Mesodermal cell (in vitro differentiated cells): ENCODE measurements at regions not wholly inside any gene's neighbourhood (a gene's known extent, or its start where the extent isn't known, plus 50 kb on each side); places are given as distances from the start of the nearest gene placed in this dataset.

Experiments
- H3K27ac ChIP-seq: 2 replicates; pipeline ENCODE4 v1.7.0; 2013; ENCODE audit warnings: mild to moderate bottlenecking, low read depth, low read length, moderate library complexity; ENCODE audit not compliant: severe bottlenecking
- H3K36me3 ChIP-seq: 2 replicates; pipeline ENCODE4 v1.7.1; 2013; ENCODE audit warnings: mild to moderate bottlenecking, low read length, moderate library complexity; ENCODE audit not compliant: control insufficient read depth, insufficient read depth
- H3K4me1 ChIP-seq: one replicate; pipeline ENCODE4 v1.7.1; 2013; ENCODE audit warnings: mild to moderate bottlenecking, low read length; ENCODE audit not compliant: insufficient read depth, control insufficient read depth, poor library complexity, severe bottlenecking
- H3K4me3 ChIP-seq: 2 replicates; pipeline ENCODE4 v1.7.0; 2013; ENCODE audit warnings: low read length, control low read depth, mild to moderate bottlenecking; ENCODE audit not compliant: insufficient read depth, poor library complexity, severe bottlenecking; ENCODE audit errors: extremely low read depth
- H3K9me3 ChIP-seq: 2 replicates; pipeline ENCODE4 v1.7.1; 2013; ENCODE audit warnings: mild to moderate bottlenecking, low read length, moderate library complexity; ENCODE audit not compliant: control insufficient read depth
- WGBS, 2 experiments: methylation state at CpG; one replicate each; pipeline ENCODE4 v1.1.5; 2013; ENCODE audit warnings: missing lambda C conversion rate in 2 of 2; ENCODE audit not compliant: insufficient coverage in 2 of 2; 5-methylcytosine and 5-hydroxymethylcytosine counted together

- Histone ChIP-seq H3K4me3 (no peak overlapping the region), H3K4me1 (no peaks in the 10 kb centered on the region), H3K27ac (no peak overlapping the region), H3K9me3 (no peaks in the 10 kb centered on the region), H3K36me3 (no peaks in the 10 kb centered on the region)
- WGBS, 2 experiments: 88 to 100% methylated on average over 2 to 6 of the region's 12 CpGs
These were observed 410.0 kb upstream of the RNF32 start for GRCh38 chr7:156230576-156230975.

DNA sequence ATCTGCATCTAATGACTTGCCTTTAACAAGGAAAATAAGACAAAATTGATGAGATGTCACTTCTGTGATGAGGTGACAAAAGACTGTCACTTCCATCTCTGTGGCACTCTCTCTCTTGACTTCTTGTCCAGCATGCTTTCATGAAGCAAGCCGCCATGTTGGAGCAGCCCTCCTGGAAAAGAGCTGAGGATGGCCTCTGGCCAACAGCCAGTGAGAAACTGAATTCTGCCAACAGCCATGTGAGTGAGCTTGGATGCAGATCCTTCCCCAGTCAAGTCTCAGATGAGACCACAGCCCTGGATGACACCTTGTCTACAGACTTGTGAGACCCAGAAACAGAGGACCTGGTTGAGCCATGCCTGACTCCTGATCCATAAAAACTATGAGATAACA lies 412.6 kb upstream of the SHH start:
- WGBS, 2 experiments: 86% methylated on average over 1 of the region's 1 CpG; no CpG with 5 or more reads in 1 of the 2 experiments
- Histone ChIP-seq H3K36me3 (no peaks in the 10 kb centered on the region), H3K27ac (no peak overlapping the region), H3K9me3 (no peaks in the 10 kb centered on the region), H3K4me3 (no peak overlapping the region), H3K4me1 (no peaks in the 10 kb centered on the region)

GRCh38 chr7:156223935-156224832 lies 411.9 kb upstream of the SHH start:
- Histone ChIP-seq H3K9me3 (no peaks in the 10 kb centered on the region), H3K36me3 (no peaks in the 10 kb centered on the region), H3K27ac (no peak overlapping the region), H3K4me3 (no peak overlapping the region), H3K4me1 (no peaks in the 10 kb centered on the region)
- WGBS, 2 experiments: 66 to 85% methylated on average over 7 to 9 of the region's 10 CpGs

- Histone ChIP-seq H3K36me3 (no peaks in the 10 kb centered on the region), H3K4me1 (no peaks in the 10 kb centered on the region), H3K27ac (no peak overlapping the region), H3K4me3 (no peak overlapping the region), H3K9me3 (no peaks in the 10 kb centered on the region)
- WGBS, 2 experiments: 88 to 92% methylated on average over 7 of the region's 7 CpGs
These were observed 410.3 kb upstream of the SHH start for GRCh38 chr7:156222611-156223010.

GRCh38 chr7:156222151-156222550 lies 409.9 kb upstream of the SHH start:
- Histone ChIP-seq H3K36me3 (no peaks in the 10 kb centered on the region), H3K27ac (no peak overlapping the region), H3K4me3 (no peak overlapping the region), H3K9me3 (no peaks in the 10 kb centered on the region), H3K4me1 (no peaks in the 10 kb centered on the region)
- WGBS, 2 experiments: 84 to 93% methylated on average over 3 to 4 of the region's 4 CpGs

DNA sequence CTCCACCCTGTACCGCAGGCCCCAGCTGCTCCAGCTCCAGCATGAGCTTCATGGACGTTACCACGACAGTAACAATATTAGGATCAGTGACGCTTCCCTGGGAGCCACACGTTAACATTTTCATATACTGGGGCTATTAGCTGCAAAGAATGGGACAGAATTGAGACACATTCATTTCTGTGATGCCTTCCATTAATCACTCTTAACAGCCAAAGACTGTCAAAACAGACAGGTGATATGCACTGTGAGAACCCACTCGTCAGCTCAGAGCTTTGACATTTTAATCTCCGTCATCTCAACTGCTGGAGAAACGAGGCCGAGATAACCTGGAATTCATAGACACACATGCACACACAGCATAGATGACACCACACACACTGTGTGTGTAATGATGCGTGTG lies 408.4 kb upstream of the SHH start:
- whole genome bisulfite sequencing, 2 experiments: 87 to 90% methylated on average over 5 to 8 of the region's 10 CpGs
- Histone ChIP-seq H3K4me3 (no peak overlapping the region), H3K36me3 (no peaks in the 10 kb centered on the region), H3K27ac (no peak overlapping the region), H3K4me1 (no peaks in the 10 kb centered on the region), H3K9me3 (no peaks in the 10 kb centered on the region)

DNA sequence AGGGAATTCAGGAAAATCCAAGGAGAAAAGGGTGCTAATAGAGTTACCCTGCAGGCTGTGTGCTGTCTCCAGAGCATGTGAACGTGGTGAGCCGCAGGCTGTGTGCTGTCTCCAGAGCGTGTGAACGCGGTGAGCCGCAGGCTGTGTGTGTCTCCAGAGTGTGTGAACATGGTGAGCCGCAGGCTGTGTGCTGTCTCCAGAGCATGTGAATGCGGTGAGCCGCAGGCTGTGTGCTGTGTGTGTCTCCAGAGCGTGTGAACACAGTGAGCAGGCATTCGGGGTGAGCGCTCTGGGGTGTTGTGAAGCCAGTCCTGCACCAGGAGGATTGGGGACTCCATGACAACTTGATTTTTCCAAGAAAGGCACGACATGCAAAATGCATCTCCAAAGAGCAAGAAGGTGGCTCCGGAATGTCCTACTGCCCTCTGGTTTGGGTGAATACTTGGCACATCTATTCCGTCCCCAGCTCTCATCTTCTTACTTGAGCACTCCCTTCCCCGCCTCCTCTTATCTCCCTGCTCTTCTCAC lies 407.9 kb upstream of the SHH start:
- no peaks in the 10 kb centered on the region for H3K9me3 ChIP-seq
- no peak overlapping the region for H3K4me3 ChIP-seq
- no peaks in the 10 kb centered on the region for H3K36me3 ChIP-seq
- H3K4me1 ChIP-seq: no peaks in the 10 kb centered on the region
- H3K27ac ChIP-seq: no peak overlapping the region
- WGBS, 2 experiments: 87 to 91% methylated on average over 15 to 16 of the region's 16 CpGs

GRCh38 chr7:156219307-156220077 lies 407.2 kb upstream of the SHH start:
- no peak overlapping the region for H3K4me3 ChIP-seq
- H3K27ac ChIP-seq: no peak overlapping the region
- WGBS, 2 experiments: 89 to 95% methylated on average over 16 to 17 of the region's 18 CpGs
- H3K4me1 ChIP-seq: no peaks in the 10 kb centered on the region
- H3K36me3 ChIP-seq: no peaks in the 10 kb centered on the region
- no peaks in the 10 kb centered on the region for H3K9me3 ChIP-seq

DNA sequence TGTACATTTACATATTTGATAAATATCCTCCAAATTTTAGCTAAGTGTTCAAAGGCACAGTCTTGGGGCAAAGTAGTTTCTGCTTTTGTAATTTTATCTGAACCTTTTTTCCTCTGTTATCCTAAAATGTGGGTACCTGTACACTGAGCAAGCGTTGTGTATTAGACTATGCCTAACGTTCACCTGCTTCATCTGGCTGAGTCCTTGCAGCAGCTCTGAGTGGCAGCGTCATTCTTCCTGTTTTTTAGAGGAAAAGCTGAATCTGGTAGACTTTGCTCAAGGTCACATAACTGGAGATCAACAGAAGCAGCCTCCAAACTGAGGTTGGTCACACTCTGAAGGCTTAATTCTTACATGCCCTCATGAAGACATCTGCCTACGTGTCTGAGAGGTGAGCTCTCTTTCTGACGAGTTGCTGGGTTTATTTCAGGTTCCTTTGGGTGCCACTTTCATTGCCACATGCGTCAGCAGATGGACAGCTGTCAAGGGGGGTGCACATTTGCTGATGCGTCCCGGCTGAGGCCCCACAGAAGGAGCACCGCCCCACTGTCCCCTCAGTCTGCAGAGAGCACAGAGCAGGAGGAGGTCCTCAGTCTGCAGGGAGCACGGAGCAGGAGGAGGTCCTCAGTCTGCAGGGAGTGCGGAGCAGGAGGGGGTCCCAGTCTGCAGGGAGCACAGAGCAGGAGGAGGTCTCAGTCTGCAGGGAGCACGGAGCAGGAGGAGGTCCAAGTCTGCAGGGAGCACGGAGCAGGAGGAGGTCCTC lies 406.5 kb upstream of the SHH start:
- 72 to 75% methylated on average over 11 to 13 of the region's 13 CpGs for WGBS, 2 experiments
- H3K36me3 ChIP-seq: no peaks in the 10 kb centered on the region
- H3K4me3 ChIP-seq: no peak overlapping the region
- no peaks in the 10 kb centered on the region for H3K9me3 ChIP-seq
- H3K4me1 ChIP-seq: no peaks in the 10 kb centered on the region
- H3K27ac ChIP-seq: no peak overlapping the region

GRCh38 chr7:156217803-156218202 lies 405.5 kb upstream of the SHH start:
- 92 to 100% methylated on average over 1 to 2 of the region's 6 CpGs for WGBS, 2 experiments
- no peaks in the 10 kb centered on the region for H3K4me1 ChIP-seq
- no peak overlapping the region for H3K4me3 ChIP-seq
- no peaks in the 10 kb centered on the region for H3K36me3 ChIP-seq
- no peak overlapping the region for H3K27ac ChIP-seq
- no peaks in the 10 kb centered on the region for H3K9me3 ChIP-seq
